HEK293 (cell line): ENCODE measurements at regions not wholly inside any gene's neighbourhood (a gene's known extent, or its start where the extent isn't known, plus 50 kb on each side); places are given as distances from the start of the nearest gene placed in this dataset.

ENCODE experiments used
- CTCF ChIA-PET: fragments of 350-600 bp; formaldehyde crosslinking; extraction: SDS; loops from one replicate; lab custom pipeline; 2021; ENCODE audit warnings: antibody characterized with exemption; lab: Yijun Ruan, JAX
- POLR2A ChIA-PET: fragments of 300-600 bp; formaldehyde crosslinking; extraction: SDS; loops from one replicate; lab custom pipeline; 2020; ENCODE audit warnings: antibody characterized with exemption, inconsistent platforms; lab: Yijun Ruan, JAX
- H3K27ac ChIP-seq: fragments of 200-500 bp; sonication (Bioruptor generic); 2 replicates; pipeline ENCODE4 v1.5.1; 2014; ENCODE audit warnings: low read depth, low read length, control low read depth, inconsistent platforms; ENCODE audit errors: extremely low read depth
- H3K36me3 ChIP-seq, 2 experiments: fragments of 200-500 bp in 1 of 2; sonication (Bioruptor generic) in 1 of 2; 1 replicate in 1 of 2; 2 replicates in 1 of 2; pipeline ENCODE4 v1.5.1; 2014 to 2017; ENCODE audit warnings: inconsistent platforms in 2 of 2, low read length in 2 of 2; ENCODE audit not compliant: control insufficient read depth in 2 of 2, insufficient read depth in 1 of 2
- H3K4me1 ChIP-seq: fragments of 200-500 bp; sonication (Bioruptor generic); 2 replicates; pipeline ENCODE4 v1.5.1; 2014; ENCODE audit warnings: mild to moderate bottlenecking, low read length, inconsistent platforms; ENCODE audit not compliant: control insufficient read depth, insufficient read depth
- H3K4me3 ChIP-seq: 2 replicates; pipeline ENCODE4 v1.5.1; 2011; ENCODE audit warnings: low read depth, mild to moderate bottlenecking, control low read depth, low read length, moderate library complexity
- H3K9me3 ChIP-seq: fragments of 200-500 bp; sonication (Bioruptor generic); 2 replicates; pipeline ENCODE4 v1.5.1; 2014; ENCODE audit warnings: low read depth, low read length, inconsistent platforms; ENCODE audit not compliant: control insufficient read depth, insufficient read depth
- HOXD13 ChIP-seq: sonication (generic); formaldehyde crosslinking; IDR thresholded peaks from 2 replicates; pipeline ENCODE4 v1.8.0; 2022; ENCODE audit warnings: missing genetic modification reagents, borderline replicate concordance
- MZF1 ChIP-seq: fragments of 450-650 bp; formaldehyde crosslinking; IDR thresholded peaks from 2 replicates; pipeline ENCODE4 v1.5.1; 2017; ENCODE audit warnings: missing biosample characterization, missing genetic modification characterization, borderline replicate concordance
- OVOL3 ChIP-seq: fragments of 450-650 bp; formaldehyde crosslinking; IDR thresholded peaks from 2 replicates; pipeline ENCODE4 v1.5.1; 2016; ENCODE audit warnings: missing biosample characterization, missing genetic modification characterization
- REPIN1 ChIP-seq: fragments of 450-650 bp; formaldehyde crosslinking; IDR thresholded peaks from 2 replicates; pipeline ENCODE4 v1.5.1; 2017; ENCODE audit warnings: missing biosample characterization, missing genetic modification characterization, low read depth
- SETDB1 ChIP-seq: IDR thresholded peaks from one replicate; pipeline ENCODE4 v1.6.1; 2017; ENCODE audit warnings: mild to moderate bottlenecking, low read length, moderate library complexity, mixed read lengths; ENCODE audit not compliant: insufficient read length
- ZBTB44 ChIP-seq: fragments of 450-650 bp; IDR thresholded peaks from 2 replicates; pipeline ENCODE4 v1.5.1; 2018; ENCODE audit warnings: missing biosample characterization, mild to moderate bottlenecking, missing genetic modification characterization
- ZBTB8A ChIP-seq: fragments of 450-650 bp; formaldehyde crosslinking; IDR thresholded peaks from 2 replicates; pipeline ENCODE4 v1.5.1; 2016; ENCODE audit warnings: missing biosample characterization, missing genetic modification characterization
- ZFP3 ChIP-seq: fragments of 450-650 bp; formaldehyde crosslinking; IDR thresholded peaks from 2 replicates; pipeline ENCODE4 v1.5.1; 2016; ENCODE audit warnings: low read depth, missing biosample characterization, missing genetic modification characterization
- ZNF211 ChIP-seq: fragments of 450-650 bp; formaldehyde crosslinking; IDR thresholded peaks from 2 replicates; pipeline ENCODE4 v1.5.1; 2016; ENCODE audit warnings: low read depth, missing biosample characterization, missing genetic modification characterization
- ZNF221 ChIP-seq: fragments of 450-650 bp; formaldehyde crosslinking; IDR thresholded peaks from 2 replicates; pipeline ENCODE4 v1.5.1; 2017; ENCODE audit warnings: missing biosample characterization, missing genetic modification characterization, borderline replicate concordance
- ZNF324 ChIP-seq: fragments of 450-650 bp; formaldehyde crosslinking; IDR thresholded peaks from 2 replicates; pipeline ENCODE4 v1.5.1; 2016; ENCODE audit warnings: missing biosample characterization, missing genetic modification characterization
- ZNF398 ChIP-seq: fragments of 450-650 bp; formaldehyde crosslinking; IDR thresholded peaks from 2 replicates; pipeline ENCODE4 v1.5.1; 2017; ENCODE audit warnings: missing biosample characterization, missing genetic modification characterization
- ZNF416 ChIP-seq: fragments of 450-650 bp; formaldehyde crosslinking; IDR thresholded peaks from 2 replicates; pipeline ENCODE4 v1.5.1; 2016; ENCODE audit warnings: missing biosample characterization, missing genetic modification characterization
- ZNF544 ChIP-seq: fragments of 450-650 bp; formaldehyde crosslinking; IDR thresholded peaks from 2 replicates; pipeline ENCODE4 v1.5.0; 2017; ENCODE audit warnings: missing biosample characterization, missing genetic modification characterization
- ZNF561 ChIP-seq: fragments of 450-650 bp; IDR thresholded peaks from 2 replicates; pipeline ENCODE4 v1.5.1; 2018; ENCODE audit warnings: missing biosample characterization, missing genetic modification characterization, borderline replicate concordance
- ZNF747 ChIP-seq: fragments of 450-650 bp; formaldehyde crosslinking; IDR thresholded peaks from 2 replicates; pipeline ENCODE4 v1.5.1; 2016; ENCODE audit warnings: missing biosample characterization, missing genetic modification characterization
- ZNF792 ChIP-seq: fragments of 450-650 bp; formaldehyde crosslinking; IDR thresholded peaks from 2 replicates; pipeline ENCODE4 v1.5.1; 2016; ENCODE audit warnings: missing biosample characterization, missing genetic modification characterization
- TF ChIP-seq, protein P1 (sequence below): fragments of 450-650 bp; formaldehyde crosslinking; IDR thresholded peaks from 2 replicates; pipeline ENCODE4 v1.5.1; 2017; ENCODE audit warnings: missing biosample characterization, missing genetic modification characterization

- POLR2A ChIA-PET, result no interaction called here
- Histone ChIP-seq H3K4me3 (no peak overlapping the region), H3K4me1 (no peaks in the 10 kb centered on the region), H3K9me3 (no peaks in the 10 kb centered on the region), H3K27ac (no peak overlapping the region), H3K36me3 (no peaks in the 10 kb centered on the region)
- TF ChIP-seq ZNF398 (tag by site-specific recombination) (no peak), ZNF416 (tag by site-specific recombination) (no peak), ZFP3 (tag by site-specific recombination) (no peak), REPIN1 (tag by site-specific recombination) (no peak)
- CTCF ChIA-PET, result interaction anchor here (0.7 kb wide), 1 partner anchor 182 kb away, joined by 3 read pairs; no protein-coding TSS in a partner anchor
These were observed 437.8 kb downstream of the PLK2 start for GRCh38 chr5:58022055-58022454.

DNA sequence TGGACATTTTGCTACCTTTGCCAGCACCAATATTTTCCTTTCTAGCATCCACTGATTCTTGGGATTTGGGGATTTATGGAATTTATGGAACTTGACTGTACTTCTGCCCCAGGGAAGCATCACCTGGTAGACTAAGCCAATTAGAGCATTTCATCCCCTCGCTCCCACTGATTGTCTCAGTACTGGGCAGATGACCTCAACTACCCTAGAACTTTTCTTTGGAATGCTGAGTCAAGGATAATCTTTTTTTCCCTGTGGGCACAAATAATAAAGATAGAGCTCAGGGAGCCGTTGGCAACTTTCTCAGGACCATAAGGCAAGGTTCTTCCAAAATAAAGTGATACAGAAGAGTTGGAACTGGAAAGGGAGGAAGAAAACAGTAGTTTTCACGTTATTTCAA lies 438.4 kb downstream of the PLK2 start:
- Histone ChIP-seq H3K4me1 (no peaks in the 10 kb centered on the region), H3K9me3 (no peaks in the 10 kb centered on the region), H3K4me3 (no peak overlapping the region), H3K27ac (no peak overlapping the region), H3K36me3 (no peaks in the 10 kb centered on the region)
- CTCF ChIA-PET, result interaction anchor here (0.7 kb wide), 1 partner anchor 183 kb away, joined by 3 read pairs; no protein-coding TSS in a partner anchor
- POLR2A ChIA-PET, result no interaction called here
- TF ChIP-seq MZF1 (tag by site-specific recombination) (no peak), ZBTB8A (tag by site-specific recombination) (no peak), ZNF792 (tag by site-specific recombination) (no peak), ZNF398 (tag by site-specific recombination) (no peak), OVOL3 (tag by site-specific recombination) (no peak), ZNF211 (tag by site-specific recombination) (no peak), ZNF544 (tag by site-specific recombination) (no peak), ZNF324 (tag by site-specific recombination) (no peak), ZNF221 (tag by site-specific recombination) (no peak), HOXD13 (CRISPR knock-in tag) (no peak), ZNF747 (tag by site-specific recombination) (no peak), ZBTB44 (tag by site-specific recombination) (no peak), SETDB1 (no peak), ZNF561 (tag by site-specific recombination) (no peak)
- TF ChIP-seq, protein P1, sequence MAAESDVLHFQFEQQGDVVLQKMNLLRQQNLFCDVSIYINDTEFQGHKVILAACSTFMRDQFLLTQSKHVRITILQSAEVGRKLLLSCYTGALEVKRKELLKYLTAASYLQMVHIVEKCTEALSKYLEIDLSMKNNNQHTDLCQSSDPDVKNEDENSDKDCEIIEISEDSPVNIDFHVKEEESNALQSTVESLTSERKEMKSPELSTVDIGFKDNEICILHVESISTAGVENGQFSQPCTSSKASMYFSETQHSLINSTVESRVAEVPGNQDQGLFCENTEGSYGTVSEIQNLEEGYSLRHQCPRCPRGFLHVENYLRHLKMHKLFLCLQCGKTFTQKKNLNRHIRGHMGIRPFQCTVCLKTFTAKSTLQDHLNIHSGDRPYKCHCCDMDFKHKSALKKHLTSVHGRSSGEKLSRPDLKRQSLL, result no peak
